GM12878 (cell line): ENCODE measurements at regions not wholly inside any gene's neighbourhood (a gene's known extent, or its start where the extent isn't known, plus 50 kb on each side); places are given as distances from the start of the nearest gene placed in this dataset.

Experiments used
- ATAC-seq: fragments of 200-7000 bp; cut with Tn5 transposase; 3 replicates; pipeline ENCODE4 v1.9.1; 2020; ENCODE audit warnings: mild to moderate bottlenecking, moderate library complexity
- BruUV-seq: library from RNA; stranded (reverse); fragments of 400-500 nt; replicated peaks from 2 replicates; lab custom pipeline; 2021; lab: Mats Ljungman, UMichigan
- CTCF ChIA-PET: fragments of 300-600 bp; sonication (Branson Sonifier 250); formaldehyde crosslinking; extraction: SDS; loops from one replicate; lab custom pipeline; 2021; ENCODE audit warnings: inconsistent platforms; lab: Yijun Ruan, JAX
- POLR2A ChIA-PET: fragments of 350-600 bp; formaldehyde crosslinking; extraction: SDS; loops from one replicate; lab custom pipeline; 2021; ENCODE audit warnings: inconsistent platforms; lab: Charles Lee
- RAD21 ChIA-PET: fragments of 300-600 bp; sonication (Branson Sonifier 250); formaldehyde crosslinking; loops from one replicate; lab custom pipeline; 2023; ENCODE audit warnings: antibody characterized with exemption; ENCODE audit not compliant: unreplicated experiment; lab: Charles Lee
- SMC1A ChIA-PET: fragments of 300-600 bp; sonication (Branson Sonifier 250); formaldehyde crosslinking; loops from one replicate; lab custom pipeline; 2023; ENCODE audit not compliant: unreplicated experiment, uncharacterized antibody; lab: Charles Lee
- DNase-seq: peaks from one replicate; pipeline ENCODE4 v3.0.0-alpha.2; 2011; ENCODE audit warnings: low read depth, low spot score
- FAIRE-seq: peaks from 3 replicates; lab custom pipeline; 2011; peaks lifted over from hg19 to GRCh38; lab: Jason Lieb, UNC
- H2AFZ ChIP-seq: 2 replicates; pipeline ENCODE4 v1.6.0; 2011; ENCODE audit warnings: low read depth, low read length, control low read depth; ENCODE audit not compliant: control insufficient read depth
- H3K27ac ChIP-seq: 2 replicates; pipeline ENCODE4 v1.5.1; 2011; ENCODE audit warnings: control low read depth; ENCODE audit not compliant: control insufficient read depth, insufficient read depth
- H3K27me3 ChIP-seq, 2 experiments: replicated peaks in 1 of 2; 2 replicates each; pipeline versions ENCODE4 v1.6.0 to v1.6.1; 2011; ENCODE audit warnings: low read length in 1 of 2; ENCODE audit not compliant: control insufficient read depth in 2 of 2, insufficient read depth in 2 of 2
- H3K36me3 ChIP-seq, 2 experiments: 2 replicates each; pipeline ENCODE4 v1.5.1; 2011; ENCODE audit warnings: low read length in 1 of 2; ENCODE audit not compliant: control insufficient read depth in 2 of 2, insufficient read depth in 2 of 2
- H3K4me1 ChIP-seq: 2 replicates; pipeline ENCODE4 v1.6.1; 2011; ENCODE audit warnings: mild to moderate bottlenecking, low read length, moderate library complexity, mixed read lengths; ENCODE audit not compliant: control insufficient read depth, insufficient read depth
- H3K4me2 ChIP-seq: 2 replicates; pipeline ENCODE4 v1.6.0; 2011; ENCODE audit warnings: control low read depth; ENCODE audit not compliant: control insufficient read depth, insufficient read depth
- H3K4me3 ChIP-seq: fragments of 200-600 bp; sonication (generic); 2 replicates; pipeline ENCODE4 v1.5.1; 2016
- H3K79me2 ChIP-seq: 2 replicates; pipeline ENCODE4 v1.6.0; 2011; ENCODE audit warnings: low read length; ENCODE audit not compliant: control insufficient read depth, insufficient read depth
- H3K9ac ChIP-seq: 2 replicates; pipeline ENCODE4 v1.8.0; 2011; ENCODE audit warnings: low read length, control low read depth, mixed read lengths; ENCODE audit not compliant: control insufficient read depth, insufficient read depth
- H3K9me3 ChIP-seq: replicated peaks from 3 replicates; pipeline ENCODE4 v1.5.1; 2011; ENCODE audit warnings: mild to moderate bottlenecking, low read length; ENCODE audit not compliant: control insufficient read depth, insufficient read depth
- H4K20me1 ChIP-seq: 2 replicates; pipeline ENCODE4 v1.6.0; 2011; ENCODE audit not compliant: control insufficient read depth, insufficient read depth
- BACH1 ChIP-seq: fragments of 450-650 bp; IDR thresholded peaks from 2 replicates; pipeline ENCODE4 v1.6.1; 2017; ENCODE audit warnings: mild to moderate bottlenecking, borderline replicate concordance
- CHD2 ChIP-seq: IDR thresholded peaks from 2 replicates; pipeline ENCODE4 v1.6.1; 2011; ENCODE audit warnings: low read depth, low read length, improper control_type of control experiment, borderline replicate concordance
- CREB1 ChIP-seq: IDR thresholded peaks from 2 replicates; pipeline ENCODE4 v1.6.1; 2012; ENCODE audit warnings: low read depth, mild to moderate bottlenecking, inconsistent platforms
- DPF2 ChIP-seq: fragments of 450-650 bp; IDR thresholded peaks from 2 replicates; pipeline ENCODE4 v1.6.1; 2017; ENCODE audit warnings: mild to moderate bottlenecking
- EGR1 ChIP-seq, 2 experiments: IDR thresholded peaks; 1 replicate in 1 of 2; 2 replicates in 1 of 2; pipeline ENCODE4 v1.6.1; 2011 to 2012; ENCODE audit warnings: low read depth in 2 of 2, low read length in 2 of 2, borderline replicate concordance in 1 of 2, mild to moderate bottlenecking in 1 of 2, moderate library complexity in 1 of 2
- HDAC2 ChIP-seq: fragments of 200-600 bp; sonication (generic); IDR thresholded peaks from 2 replicates; pipeline ENCODE4 v1.6.1; 2017
- MTA2 ChIP-seq: fragments of 450-650 bp; IDR thresholded peaks from 2 replicates; pipeline ENCODE4 v1.6.1; 2016; ENCODE audit warnings: low read depth, mild to moderate bottlenecking, moderate library complexity
- MYC ChIP-seq: IDR thresholded peaks from 2 replicates; pipeline ENCODE4 v1.6.1; 2011; ENCODE audit warnings: mild to moderate bottlenecking, low read length, moderate library complexity, inconsistent platforms; ENCODE audit not compliant: insufficient read depth, insufficient replicate concordance, insufficient read length, severe bottlenecking
- NBN ChIP-seq: fragments of 450-650 bp; IDR thresholded peaks from 2 replicates; pipeline ENCODE4 v1.6.1; 2016
- NFYA ChIP-seq: IDR thresholded peaks from 2 replicates; pipeline ENCODE4 v1.6.1; 2011; ENCODE audit warnings: low read depth, mild to moderate bottlenecking, low read length, improper control_type of control experiment, borderline replicate concordance
- NFYB ChIP-seq: IDR thresholded peaks from 2 replicates; pipeline ENCODE4 v1.6.1; 2011; ENCODE audit warnings: low read depth, mild to moderate bottlenecking, low read length, improper control_type of control experiment, moderate library complexity; ENCODE audit not compliant: insufficient read depth
- PAX8 ChIP-seq: fragments of 450-650 bp; IDR thresholded peaks from 2 replicates; pipeline ENCODE4 v1.6.1; 2017; ENCODE audit warnings: mild to moderate bottlenecking, moderate library complexity
- SMAD5 ChIP-seq: IDR thresholded peaks from 2 replicates; pipeline ENCODE4 v1.6.1; 2016; ENCODE audit warnings: antibody characterized with exemption, low read depth
- SREBF1 ChIP-seq: IDR thresholded peaks from 2 replicates; pipeline ENCODE4 v1.6.1; 2012; ENCODE audit warnings: mild to moderate bottlenecking, low read length
- TCF3 ChIP-seq: IDR thresholded peaks from 2 replicates; pipeline ENCODE4 v1.6.1; 2012; ENCODE audit warnings: low read depth, mild to moderate bottlenecking, low read length, borderline replicate concordance; ENCODE audit not compliant: insufficient read depth
- TCF7 ChIP-seq: IDR thresholded peaks from 2 replicates; pipeline ENCODE4 v1.6.1; 2014; ENCODE audit warnings: antibody characterized with exemption, borderline replicate concordance
- WGBS: methylation state at CpG from one replicate; pipeline ENCODE4 v1.1.6; 2016; ENCODE audit warnings: low lambda C conversion rate; ENCODE audit not compliant: insufficient replicate concordance, insufficient coverage; ENCODE audit errors: missing lambda C conversion rate; 5-methylcytosine and 5-hydroxymethylcytosine counted together
- in situ Hi-C: fragments of 300-500 bp; cut with MboI; formaldehyde crosslinking; loops from 9 replicates; pipeline ENCODE4 v1.14.3; 2018; ENCODE audit warnings: mixed read lengths
- intact Hi-C: fragments of 100-400 bp; cut with micrococcal nuclease; formaldehyde crosslinking; loops from one replicate; pipeline ENCODE4 v1.14.2; 2022; ENCODE audit not compliant: unreplicated experiment
- TF ChIP-seq, protein P1 (sequence below): IDR thresholded peaks from 2 replicates; pipeline ENCODE4 v1.6.1; 2011; ENCODE audit warnings: borderline replicate concordance, low read depth, mild to moderate bottlenecking, moderate library complexity, low read length; ENCODE audit not compliant: insufficient read depth, poor library complexity, severe bottlenecking
- TF ChIP-seq, protein P2 (sequence below): fragments of 450-650 bp; conservative IDR thresholded peaks from 2 replicates; pipeline ENCODE4 v1.6.1; 2017; ENCODE audit warnings: mild to moderate bottlenecking, moderate library complexity
- TF ChIP-seq, protein P3 (sequence below): IDR thresholded peaks from 2 replicates; pipeline ENCODE4 v1.6.1; 2012; ENCODE audit warnings: low read depth, low read length, improper control_type of control experiment

DNA sequence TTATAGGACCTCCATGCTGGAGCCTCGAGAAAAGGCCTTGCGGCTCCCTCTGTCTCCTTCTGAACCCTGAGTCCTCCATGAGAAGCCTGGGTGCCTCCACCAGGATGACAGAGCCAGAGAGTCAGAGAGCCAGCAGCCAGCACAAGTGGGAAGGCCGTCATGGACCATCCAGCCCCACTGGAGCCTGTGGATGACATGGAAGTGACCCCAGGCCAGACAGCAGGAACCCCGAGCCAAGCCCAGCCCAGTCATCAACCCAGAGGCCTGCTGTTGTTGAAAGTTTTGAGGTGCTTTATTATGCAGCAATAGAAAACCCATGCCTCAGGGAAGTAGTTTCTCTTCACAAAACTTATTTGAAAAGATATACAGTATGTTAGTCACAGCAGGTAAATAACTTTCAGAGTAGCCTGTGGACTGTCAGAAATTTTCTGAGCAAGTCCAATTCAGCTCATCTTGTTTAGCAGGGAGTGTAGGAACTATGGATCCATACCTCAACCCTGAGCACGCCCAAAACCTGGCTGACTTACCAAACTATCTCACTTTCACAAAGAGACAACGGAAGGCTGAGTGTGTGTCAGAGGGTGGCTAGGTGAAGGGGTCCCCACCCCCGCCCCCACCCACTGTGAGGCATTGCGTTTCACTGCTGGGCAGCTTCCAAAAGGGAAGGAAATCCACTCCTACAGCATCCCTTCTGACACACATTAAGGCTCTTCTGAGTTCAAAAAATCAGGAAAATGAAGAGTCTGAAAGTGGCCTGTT, 79.9 kb upstream of the NDUFV2 start:
- ChIA-PET RAD21 (no interaction called here), CTCF (no interaction called here), SMC1A (no interaction called here), POLR2A (interaction anchor here (0.6 kb wide), 1 partner anchor 34 kb away, joined by 3 read pairs; no protein-coding TSS in a partner anchor)
- no peak for FAIRE-seq
- H3K27me3 ChIP-seq, result no peaks in the 10 kb centered on the region
- H3K9me3 ChIP-seq, result no peaks in the 10 kb centered on the region
- in situ Hi-C loops (no loop called here), intact Hi-C loops (no loop called here)
- H3K4me2 ChIP-seq, result no peak overlapping the region
- no peak overlapping the region for H3K4me3 ChIP-seq
- H3K79me2 ChIP-seq, result no peaks in the 10 kb centered on the region
- H3K27ac ChIP-seq, result no peak overlapping the region
- TF ChIP-seq PAX8 (no peak), BACH1 (no peak), MTA2 (no peak), NFYB (no peak), DPF2 (no peak), SMAD5 (no peak), HDAC2 (no peak), MYC (no peak), TCF3 (no peak), TCF7 (no peak), NFYA (no peak), NBN (no peak), EGR1 (IDR thresholded peaks at IDR 0.05; ENCODE audit: borderline replicate concordance in 1 of 2, low read depth in 2 of 2, low read length in 2 of 2) (no peak), CHD2 (no peak), CREB1 (no peak), SREBF1 (no peak)
- TF ChIP-seq, protein P1, sequence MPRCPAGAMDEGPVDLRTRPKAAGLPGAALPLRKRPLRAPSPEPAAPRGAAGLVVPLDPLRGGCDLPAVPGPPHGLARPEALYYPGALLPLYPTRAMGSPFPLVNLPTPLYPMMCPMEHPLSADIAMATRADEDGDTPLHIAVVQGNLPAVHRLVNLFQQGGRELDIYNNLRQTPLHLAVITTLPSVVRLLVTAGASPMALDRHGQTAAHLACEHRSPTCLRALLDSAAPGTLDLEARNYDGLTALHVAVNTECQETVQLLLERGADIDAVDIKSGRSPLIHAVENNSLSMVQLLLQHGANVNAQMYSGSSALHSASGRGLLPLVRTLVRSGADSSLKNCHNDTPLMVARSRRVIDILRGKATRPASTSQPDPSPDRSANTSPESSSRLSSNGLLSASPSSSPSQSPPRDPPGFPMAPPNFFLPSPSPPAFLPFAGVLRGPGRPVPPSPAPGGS, result no peak
- TF ChIP-seq, protein P2, sequence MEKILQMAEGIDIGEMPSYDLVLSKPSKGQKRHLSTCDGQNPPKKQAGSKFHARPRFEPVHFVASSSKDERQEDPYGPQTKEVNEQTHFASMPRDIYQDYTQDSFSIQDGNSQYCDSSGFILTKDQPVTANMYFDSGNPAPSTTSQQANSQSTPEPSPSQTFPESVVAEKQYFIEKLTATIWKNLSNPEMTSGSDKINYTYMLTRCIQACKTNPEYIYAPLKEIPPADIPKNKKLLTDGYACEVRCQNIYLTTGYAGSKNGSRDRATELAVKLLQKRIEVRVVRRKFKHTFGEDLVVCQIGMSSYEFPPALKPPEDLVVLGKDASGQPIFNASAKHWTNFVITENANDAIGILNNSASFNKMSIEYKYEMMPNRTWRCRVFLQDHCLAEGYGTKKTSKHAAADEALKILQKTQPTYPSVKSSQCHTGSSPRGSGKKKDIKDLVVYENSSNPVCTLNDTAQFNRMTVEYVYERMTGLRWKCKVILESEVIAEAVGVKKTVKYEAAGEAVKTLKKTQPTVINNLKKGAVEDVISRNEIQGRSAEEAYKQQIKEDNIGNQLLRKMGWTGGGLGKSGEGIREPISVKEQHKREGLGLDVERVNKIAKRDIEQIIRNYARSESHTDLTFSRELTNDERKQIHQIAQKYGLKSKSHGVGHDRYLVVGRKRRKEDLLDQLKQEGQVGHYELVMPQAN, result no peak
- TF ChIP-seq, protein P3, sequence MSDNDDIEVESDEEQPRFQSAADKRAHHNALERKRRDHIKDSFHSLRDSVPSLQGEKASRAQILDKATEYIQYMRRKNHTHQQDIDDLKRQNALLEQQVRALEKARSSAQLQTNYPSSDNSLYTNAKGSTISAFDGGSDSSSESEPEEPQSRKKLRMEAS, result no peak
- no peak for ATAC-seq
- no peak overlapping the region for H3K9ac ChIP-seq
- H2AFZ ChIP-seq, result no peak overlapping the region
- DNase-seq, result no peak
- H3K4me1 ChIP-seq, result peaks cover 4% of the 10 kb centered on the region
- no TSS peak for BruUV-seq
- H3K36me3 ChIP-seq, result no peaks in the 10 kb centered on the region
- WGBS, result 63% methylated on average over 8 of the region's 8 CpGs
- no peaks in the 10 kb centered on the region for H4K20me1 ChIP-seq
